GM18870 (cell line): ENCODE measurements at regions not wholly inside any gene's neighbourhood (a gene's known extent, or its start where the extent isn't known, plus 50 kb on each side); places are given as distances from the start of the nearest gene placed in this dataset.

Source experiments
- ATAC-seq: cut with Tn5 transposase; IDR thresholded peaks from one replicate; pipeline ENCODE4 v1.9.1; 2021; ENCODE audit warnings: moderate library complexity; ENCODE audit not compliant: unreplicated experiment

DNA sequence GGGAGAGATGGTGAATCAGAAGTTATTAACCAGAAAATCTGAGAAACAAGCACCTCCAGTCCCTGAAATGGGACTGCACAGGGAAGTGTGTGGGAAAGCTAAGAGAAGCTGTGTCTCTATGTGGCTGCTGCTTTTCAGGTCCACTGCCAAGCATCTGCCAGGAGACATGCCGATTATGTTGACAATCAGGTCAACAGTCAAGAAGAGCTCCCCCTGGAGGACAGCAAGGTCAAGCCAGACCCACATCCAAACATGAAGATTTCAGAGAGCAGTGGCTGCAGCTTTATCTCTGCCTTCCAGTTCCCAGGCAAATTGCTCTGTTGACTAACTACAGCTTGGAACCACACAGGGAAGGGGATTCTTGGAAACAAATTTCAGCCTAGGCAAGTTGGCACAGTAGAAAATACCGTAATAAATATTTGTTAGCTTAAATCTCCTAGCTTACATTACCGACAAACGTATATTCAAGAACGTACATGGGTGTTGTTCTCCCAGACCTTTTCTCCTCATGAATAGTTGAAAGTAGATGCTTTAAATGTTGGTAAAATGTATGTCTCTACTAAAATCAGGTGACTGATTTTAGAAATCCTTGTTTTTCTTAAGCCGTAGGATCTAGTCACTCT is 394.5 kb upstream of the RARB start:
- peak; percentile 82 for ATAC-seq

DNA sequence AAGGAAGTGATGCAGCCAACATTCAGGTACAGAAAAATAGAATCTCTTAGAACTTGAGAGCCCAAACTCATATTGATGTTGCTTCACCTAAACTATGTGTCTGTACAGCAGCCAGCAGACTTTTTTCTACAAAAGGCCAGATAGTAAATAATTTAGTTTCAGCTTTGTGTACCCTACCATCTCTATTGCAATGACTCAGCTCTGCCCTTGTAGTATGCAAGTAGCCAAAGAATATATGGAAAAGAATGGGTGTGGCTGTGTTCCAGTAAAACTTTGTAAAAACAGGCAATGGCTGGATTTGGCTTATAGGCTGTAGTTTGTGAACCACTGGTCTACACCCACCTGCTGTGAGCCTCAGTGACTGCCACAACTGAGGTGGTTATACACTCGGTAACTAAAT is 392.5 kb upstream of the RARB start:
- no peak for ATAC-seq

DNA sequence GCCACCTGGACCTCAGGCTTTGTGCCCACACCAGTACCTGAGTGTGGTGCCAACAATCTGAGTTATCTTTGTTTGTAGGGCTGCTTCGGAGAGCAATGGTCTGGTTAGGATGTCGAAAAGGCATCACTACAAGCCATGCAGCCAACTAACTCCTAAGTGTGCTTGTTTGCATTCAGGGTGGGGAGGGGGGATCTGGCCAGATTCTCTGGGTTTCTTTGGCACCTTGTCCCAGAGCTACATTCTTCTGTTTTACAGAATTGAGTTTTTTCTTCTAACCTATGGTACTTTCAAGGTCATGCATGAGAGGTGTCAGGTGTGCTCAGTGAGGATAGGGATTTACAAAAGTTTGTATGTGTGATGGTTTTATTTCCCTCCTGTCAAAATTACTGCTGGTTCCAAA is 391.4 kb upstream of the RARB start:
- no peak for ATAC-seq

DNA sequence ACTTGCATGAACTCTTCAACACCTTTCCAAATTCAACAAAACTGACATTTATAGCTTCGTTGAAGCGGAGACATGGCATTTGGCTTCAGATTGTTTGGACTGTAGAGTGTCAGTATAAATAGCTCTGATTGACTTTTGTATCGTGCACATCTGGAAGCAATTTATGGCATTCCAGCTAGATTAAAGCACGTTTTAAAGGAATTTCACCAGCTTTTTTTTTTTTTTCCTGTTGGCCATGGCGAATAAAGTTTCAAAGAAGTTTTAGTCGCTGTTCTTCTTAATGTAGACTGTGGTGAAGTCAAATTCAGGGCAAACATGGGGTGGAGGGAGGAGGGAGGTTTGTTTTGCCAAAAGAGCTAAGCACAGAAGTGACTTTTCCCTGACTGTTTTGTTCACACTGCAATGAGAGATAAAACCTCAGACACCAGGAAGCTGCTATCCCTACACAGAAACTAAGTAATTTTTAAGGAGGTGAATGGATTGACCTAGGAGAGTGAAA is 391.0 kb upstream of the RARB start:
- no peak for ATAC-seq

DNA sequence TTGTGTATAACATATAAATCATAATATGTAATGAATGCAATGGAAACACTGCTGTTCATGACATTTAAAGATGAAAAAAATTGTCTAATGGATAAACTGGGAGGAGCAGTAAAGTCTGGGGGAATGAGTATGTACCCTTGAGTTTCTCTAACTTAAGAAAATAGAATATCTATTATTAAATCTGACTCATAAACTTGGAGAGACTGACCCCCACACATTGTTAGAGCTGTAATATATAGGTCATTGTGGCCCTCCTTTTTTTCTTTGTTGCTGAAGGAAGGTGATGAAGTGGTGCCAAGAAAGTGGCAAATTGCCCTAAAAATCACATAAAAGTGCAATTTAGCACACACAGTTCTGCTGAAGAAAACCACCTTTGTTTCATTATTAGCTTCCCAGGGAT is 389.8 kb upstream of the RARB start:
- no peak for ATAC-seq

DNA sequence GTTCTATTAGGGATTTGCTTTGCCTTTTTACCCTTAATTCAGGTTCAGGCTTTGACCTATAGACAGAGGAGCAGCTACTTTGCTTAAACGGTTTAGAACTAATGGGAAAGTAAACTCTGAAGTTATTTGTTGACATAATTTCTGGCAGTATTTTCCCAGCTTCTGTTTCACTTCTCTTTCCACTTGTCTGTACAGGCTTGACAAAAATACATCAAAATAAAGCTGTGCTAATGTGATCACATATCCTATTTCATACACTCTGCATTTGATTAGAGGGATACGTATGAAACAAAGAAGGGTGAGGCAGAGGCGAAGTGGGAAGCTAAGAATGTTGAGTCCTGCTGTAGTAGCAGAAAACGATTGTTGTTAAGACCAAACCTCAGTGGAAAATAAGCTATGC is 389.1 kb upstream of the RARB start:
- ATAC-seq, result peak; percentile 54

DNA sequence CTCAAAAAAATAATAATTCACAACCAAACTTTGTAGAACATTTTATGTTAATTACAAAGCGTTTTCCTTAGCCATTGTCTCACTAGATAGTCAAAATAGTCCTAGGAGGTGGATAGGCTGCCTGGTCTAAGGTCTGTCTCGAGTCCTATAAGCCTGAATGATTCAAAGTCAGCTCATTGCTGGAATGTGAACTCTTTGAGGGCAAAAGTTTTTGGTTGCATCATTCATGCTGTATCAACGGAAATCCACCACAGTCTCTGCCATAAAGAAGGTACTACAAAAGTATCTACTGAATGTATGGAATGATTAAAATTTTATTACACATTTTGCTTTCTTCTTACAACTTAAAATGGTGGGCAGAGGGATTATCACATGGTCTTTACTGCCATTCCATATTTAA is 387.3 kb upstream of the RARB start:
- no peak for ATAC-seq

DNA sequence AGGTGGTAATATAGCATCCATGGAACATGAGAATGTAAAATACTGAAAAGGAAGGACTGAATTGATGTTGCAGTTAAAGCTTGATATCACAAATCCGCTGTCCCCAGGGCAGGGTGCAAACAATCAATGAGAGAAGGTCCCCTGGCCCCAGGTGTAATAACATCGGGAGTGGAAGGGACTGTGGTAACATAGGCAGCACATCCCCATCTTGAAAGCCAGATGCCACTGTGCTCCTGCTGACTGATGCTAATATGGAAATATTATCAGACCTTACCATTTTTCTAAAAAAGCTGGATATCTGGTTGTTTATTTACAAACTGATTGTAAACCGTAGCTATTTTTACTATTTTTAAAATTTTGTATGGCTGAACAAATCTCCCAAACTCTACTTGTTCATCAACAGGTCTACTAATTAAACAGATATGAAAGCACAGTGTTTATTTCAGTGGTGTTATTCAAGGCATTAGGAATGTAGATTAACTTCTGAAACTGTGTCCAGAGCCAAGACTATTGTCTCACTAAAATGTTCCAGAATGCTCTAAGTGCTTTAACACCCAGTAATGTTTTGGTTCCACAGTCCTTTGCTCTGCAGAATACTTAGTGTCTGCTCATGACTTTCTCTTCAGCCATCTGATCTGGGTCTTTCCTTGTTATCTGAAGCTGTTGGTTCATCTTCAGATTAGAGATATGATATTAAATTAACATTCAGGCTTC is 386.0 kb upstream of the RARB start:
- no peak for ATAC-seq

DNA sequence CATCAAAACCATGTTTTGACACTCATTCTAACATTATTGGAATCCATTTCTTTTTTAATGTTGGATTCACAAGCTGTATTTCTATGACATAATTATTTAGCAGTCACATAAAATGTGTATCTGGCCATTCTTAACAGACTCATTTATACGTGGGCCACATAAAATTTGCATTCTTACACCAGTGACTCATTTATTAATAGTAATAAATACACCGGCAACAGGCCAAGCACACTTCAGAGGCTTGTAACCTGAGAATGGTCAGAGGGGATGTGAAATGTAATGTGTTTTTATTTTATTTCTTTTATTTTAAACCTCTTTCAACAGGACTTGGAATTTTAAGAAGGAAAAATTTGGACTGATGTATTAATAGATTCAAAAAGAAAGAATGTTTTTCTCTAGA is 384.9 kb upstream of the RARB start:
- ATAC-seq, result no peak

DNA sequence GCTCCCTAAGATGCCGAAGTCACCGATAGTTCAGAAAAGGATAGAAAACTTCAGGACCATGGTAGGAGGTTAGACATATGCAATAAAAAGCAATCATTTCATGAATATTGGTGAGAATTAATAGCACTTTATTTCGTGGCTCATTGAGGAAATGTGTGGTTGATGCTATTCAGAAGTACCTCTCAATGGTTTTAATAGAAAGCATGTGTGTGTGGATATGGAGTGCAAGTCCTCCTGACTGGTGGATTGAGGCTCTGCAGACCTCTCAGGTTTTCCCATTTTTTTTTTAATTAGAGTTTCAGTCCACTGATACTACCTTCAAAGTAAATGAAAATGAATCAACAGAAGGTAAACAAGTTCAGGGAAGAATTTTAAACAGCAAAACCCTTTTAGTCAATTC is 384.3 kb upstream of the RARB start:
- ATAC-seq, result no peak

DNA sequence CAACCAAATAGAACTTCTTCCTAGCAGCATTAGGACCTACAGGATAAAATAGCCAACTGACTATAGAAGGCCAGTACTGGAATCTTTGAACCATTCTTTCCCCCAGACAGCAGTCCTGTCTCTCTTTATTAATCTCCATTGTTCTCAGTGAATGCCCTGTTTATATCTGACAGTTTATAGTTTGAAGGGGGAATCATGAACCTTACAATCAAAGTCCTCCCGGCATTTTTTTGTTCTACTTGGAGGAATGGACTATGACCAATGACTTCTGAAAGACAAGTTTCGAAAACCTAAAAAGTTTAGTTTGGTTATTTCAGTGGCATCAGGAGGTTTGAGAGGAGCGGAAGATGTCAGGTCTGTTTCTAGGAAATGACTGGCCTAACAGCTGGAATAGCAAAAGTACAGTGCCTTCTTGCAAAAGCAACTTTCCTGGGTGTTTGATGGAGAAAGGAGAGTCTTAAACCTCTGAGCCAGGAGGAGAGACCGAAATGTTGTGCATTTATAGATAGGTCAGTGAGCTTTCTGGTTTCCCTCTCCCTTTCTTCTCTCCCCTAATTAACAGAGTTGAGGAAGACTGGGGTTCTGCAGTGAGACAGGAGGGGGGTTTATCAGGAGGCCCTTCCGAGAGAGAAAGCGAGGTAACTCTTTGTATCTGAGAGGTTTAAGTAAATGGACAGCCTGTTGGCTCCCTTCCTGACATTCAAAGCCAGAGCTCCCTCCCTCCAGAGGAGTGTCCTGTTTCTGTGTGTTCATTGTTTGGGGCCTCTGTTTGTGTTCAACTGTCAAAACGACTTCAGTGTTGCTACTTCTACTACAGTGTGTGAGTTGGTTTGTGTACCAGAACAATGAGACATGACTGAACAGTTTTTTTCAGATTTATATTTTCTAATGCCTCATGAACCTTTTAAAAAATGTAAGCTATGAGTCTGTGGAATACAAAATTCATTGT is 383.0 kb upstream of the RARB start:
- no peak for ATAC-seq

DNA sequence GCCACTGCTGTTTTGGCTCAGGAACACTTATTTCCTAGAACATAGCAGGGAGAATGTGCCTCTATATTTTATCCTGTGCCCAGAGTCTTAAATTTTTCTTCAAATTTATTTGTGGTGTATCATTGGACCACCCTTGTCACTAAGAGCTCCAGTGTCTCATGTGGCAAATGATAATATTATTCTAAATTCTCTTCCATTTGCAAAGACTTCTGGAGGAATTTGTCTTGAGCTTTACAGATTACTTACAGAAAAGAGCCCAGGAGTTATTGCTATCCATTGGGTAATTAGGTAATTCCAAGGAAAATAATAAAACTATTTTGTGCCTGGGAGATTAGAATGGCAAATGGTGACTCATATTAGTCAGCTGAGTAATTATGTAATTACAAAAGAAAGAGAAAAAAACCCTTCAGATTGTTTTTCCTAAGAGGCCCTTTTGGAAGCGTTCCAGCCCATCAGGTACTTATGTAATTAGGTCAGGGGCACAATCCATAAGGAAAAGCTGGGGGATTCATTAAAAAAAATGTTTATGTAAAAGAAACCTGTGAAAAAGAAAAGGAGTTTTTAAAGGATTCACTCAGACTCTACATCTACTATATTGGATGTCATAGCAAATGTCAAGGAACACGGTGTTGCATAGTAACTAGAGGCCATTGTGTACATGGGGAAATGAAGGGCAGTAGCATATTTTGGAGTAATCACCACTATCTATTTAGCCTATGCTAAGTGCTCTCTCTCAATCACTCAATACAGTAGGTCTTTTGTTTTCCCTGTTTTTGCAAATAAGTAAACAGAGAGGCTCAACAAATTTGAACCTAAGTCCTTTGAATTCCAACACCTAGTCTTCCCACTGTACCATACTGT is 380.9 kb upstream of the RARB start:
- ATAC-seq, result no peak

DNA sequence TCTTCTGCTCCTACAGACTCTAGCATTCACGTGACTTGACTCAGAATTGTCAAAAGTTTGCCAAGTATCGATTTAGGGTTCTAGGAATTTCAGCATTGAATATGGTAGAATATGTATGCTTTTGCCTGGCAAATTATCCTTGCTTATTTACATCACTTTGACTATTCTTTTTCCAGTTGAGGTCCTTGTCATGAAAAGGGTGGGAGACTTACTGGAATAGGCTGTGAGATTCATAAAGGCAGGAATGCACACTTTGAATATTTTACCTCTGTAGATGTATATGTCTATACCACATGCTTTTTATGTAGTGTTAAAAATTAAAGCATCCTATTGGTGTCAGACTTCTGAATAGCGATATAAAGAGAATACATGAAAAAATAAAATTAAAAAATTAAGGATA is 378.8 kb upstream of the RARB start:
- no peak for ATAC-seq

DNA sequence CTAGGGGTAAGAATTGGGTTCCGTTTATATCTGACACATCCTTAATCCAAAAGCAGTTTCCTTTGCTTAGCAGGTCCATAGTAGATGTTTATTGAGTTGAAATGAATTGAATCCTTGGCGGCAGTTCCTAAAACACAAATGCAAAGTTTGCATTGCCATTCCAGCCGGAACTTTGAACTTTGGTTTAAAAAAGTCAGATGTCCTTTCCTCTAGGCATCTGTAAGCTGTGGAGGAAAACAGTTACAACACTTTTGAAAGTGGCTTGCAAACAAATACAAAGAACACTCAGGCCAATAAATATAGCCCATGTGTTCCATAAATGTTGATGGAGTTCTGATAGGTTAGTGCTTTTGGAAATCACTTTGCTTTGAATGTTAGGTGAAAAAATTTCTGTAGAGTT is 374.7 kb upstream of the RARB start:
- no peak for ATAC-seq

DNA sequence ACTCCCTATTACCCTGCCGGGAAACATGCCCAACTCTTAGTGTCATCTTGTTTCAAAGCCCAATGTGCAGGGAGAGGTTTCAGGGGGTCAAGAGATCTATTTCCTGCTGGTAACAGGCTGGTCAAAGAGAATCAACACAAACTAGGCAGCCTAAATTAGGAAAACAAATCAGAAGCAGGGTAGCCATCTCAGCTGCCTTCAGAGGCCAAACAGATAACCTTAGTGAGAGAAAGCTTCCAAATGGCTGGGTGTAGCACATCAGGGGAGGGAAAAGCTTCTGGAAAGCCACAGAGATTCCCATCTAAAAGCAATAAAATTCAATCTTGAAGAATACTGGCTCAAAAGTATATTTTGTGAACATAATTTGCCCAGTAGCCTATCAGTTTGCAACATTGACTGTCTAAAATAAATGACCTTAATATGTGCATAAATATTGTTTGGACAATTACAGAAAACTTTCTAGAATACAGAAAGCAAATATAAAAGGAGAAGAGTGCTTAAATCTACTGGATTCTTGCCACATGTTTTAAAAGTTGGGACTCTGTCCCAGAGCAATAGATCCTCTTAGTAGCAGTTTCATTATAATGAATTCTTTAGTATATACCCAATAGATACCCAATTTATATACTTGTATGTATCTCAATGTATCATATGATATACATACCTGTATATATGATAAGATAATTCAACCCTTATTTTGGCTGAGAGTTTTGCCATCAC is 371.9 kb upstream of the RARB start:
- no peak for ATAC-seq

DNA sequence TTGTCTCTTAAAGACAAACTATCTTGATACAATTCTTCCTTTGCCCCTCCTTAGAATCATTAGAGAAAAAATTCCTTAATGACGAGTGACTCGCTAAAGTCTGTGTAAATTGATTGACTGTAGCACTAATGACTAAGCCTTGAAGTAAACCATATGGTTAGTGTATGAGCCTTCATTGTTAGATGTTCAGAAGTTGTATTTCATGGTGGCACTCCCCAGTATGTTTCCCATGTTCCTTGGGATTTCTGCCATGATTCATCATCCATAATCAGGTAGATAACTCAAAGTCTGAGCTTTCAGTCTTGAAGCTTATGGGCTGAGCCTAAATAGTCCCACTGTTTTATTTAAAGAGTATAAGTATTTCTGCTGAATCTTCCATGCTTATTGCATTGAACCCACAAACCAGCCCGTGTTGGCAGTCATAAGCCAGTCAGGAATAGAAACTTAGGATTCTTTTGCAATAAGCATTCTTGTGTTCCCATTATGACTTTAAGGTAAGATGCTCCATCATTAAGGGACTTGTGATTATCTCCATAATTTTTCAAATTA is 371.2 kb upstream of the RARB start:
- ATAC-seq, result no peak

DNA sequence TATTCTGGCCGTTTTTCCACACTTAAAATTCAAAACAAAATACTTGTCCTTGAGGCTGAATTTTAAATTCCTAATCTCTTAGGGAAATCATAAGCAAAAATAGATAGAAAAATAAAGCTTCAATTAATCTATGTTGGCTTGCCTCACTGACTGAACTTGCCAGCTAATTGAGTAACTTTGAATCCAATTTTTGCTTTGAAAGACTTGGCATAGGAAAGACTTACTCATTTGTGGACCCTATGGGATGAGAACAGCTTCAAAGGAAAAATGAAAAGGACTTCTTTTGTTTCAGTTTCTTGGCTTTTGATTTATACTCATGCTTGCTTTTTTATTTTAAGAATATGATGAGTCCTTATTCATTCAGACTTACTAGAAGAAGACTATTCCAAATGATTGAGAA is 370.7 kb upstream of the RARB start:
- ATAC-seq, result no peak

DNA sequence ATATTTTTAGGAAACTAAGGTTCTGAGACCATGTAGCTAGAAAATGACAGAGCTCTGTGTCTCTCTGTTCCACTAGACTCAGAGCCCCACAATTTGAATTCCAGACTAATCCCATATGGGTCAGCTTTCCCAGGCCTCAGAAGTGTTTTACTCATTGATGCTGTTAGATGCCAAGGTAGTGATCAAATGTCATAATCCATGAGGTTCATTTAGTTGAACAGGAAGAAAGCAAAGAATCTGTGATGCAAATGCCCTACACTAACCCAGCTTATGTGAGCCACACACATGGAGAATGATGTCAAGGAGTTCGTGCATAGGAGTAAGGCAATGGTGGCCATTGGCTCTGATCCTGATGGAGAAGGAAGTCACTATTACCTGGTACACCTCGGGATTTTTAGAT is 363.4 kb upstream of the RARB start:
- ATAC-seq, result no peak

DNA sequence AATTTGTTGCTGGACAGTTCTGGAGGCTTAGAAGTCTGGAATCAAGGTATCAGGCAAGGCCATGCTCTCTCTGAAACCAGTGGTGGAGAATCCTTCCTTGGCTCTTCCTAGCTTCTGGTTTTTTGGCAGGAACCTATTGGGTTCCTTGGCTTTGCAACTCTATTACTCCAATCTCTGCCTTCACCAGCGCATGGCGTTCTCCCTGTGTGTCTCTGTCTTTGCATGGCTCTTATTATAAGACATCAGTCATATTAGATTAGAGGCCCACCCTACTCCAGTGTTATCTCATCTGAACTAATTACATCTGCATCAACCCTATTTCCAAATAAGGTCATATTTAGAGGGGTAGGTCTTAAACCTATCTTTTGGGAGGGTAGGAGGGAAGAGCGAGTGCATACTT is 358.1 kb upstream of the RARB start:
- no peak for ATAC-seq

DNA sequence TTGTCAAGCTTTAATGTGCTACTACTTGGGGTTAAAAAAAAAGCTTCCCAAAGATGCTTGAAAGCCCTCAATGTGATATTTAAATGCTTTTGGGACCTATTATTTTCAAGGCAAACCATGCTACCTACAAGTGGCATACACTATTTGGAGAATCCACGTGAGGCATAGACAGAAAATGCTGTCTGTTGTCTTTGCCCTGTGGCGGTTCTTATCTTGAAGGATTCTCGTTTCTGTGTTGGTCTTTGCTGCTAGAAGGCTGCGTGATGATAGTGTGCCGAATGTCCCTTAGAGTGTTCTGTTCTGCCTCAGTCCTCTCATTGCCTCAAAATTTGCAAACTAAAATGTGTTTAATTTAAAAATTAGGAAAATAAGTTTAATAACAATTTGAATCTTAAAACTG is 356.2 kb upstream of the RARB start:
- ATAC-seq, result no peak
